GM12878 (cell line): ENCODE measurements at regions not wholly inside any gene's neighbourhood (a gene's known extent, or its start where the extent isn't known, plus 50 kb on each side); places are given as distances from the start of the nearest gene placed in this dataset.

ENCODE experiments used
- ASH2L ChIP-seq: fragments of 300-600, 200-600 bp; sonication (generic); IDR thresholded peaks from 2 replicates; pipeline ENCODE4 v1.6.1; 2017; ENCODE audit warnings: low read depth, mild to moderate bottlenecking, borderline replicate concordance
- ATF2 ChIP-seq: IDR thresholded peaks from 2 replicates; pipeline ENCODE4 v1.6.1; 2012; ENCODE audit warnings: low read length, inconsistent platforms
- BCLAF1 ChIP-seq: fragments of 450-650 bp; IDR thresholded peaks from 2 replicates; pipeline ENCODE4 v1.6.1; 2017; ENCODE audit warnings: antibody characterized with exemption, mild to moderate bottlenecking, moderate library complexity
- CHD1 ChIP-seq: IDR thresholded peaks from 2 replicates; pipeline ENCODE4 v1.6.1; 2012; ENCODE audit warnings: low read depth, low read length, improper control_type of control experiment
- E4F1 ChIP-seq: fragments of 450-650 bp; IDR thresholded peaks from 2 replicates; pipeline ENCODE4 v1.6.1; 2018; ENCODE audit warnings: borderline replicate concordance, mild to moderate bottlenecking; ENCODE audit not compliant: partially characterized antibody
- ELK1 ChIP-seq: IDR thresholded peaks from 2 replicates; pipeline ENCODE4 v1.6.1; 2012; ENCODE audit warnings: low read depth, low read length, improper control_type of control experiment
- EP300 ChIP-seq, 2 experiments: fragments of 150-350 bp in 1 of 2; IDR thresholded peaks; 2 replicates each; pipeline ENCODE4 v1.6.1; 2011 to 2012; ENCODE audit warnings: low read depth in 2 of 2, low read length in 2 of 2, borderline replicate concordance in 1 of 2, improper control_type of control experiment in 1 of 2, inconsistent platforms in 1 of 2; ENCODE audit not compliant: control insufficient read depth in 1 of 2
- GATAD2B ChIP-seq: fragments of 450-650 bp; conservative IDR thresholded peaks from 2 replicates; pipeline ENCODE4 v1.6.1; 2017; ENCODE audit warnings: low read depth, mild to moderate bottlenecking, moderate library complexity
- HDAC2 ChIP-seq: fragments of 200-600 bp; sonication (generic); IDR thresholded peaks from 2 replicates; pipeline ENCODE4 v1.6.1; 2017
- IRF3 ChIP-seq: fragments of 450-650 bp; IDR thresholded peaks from 2 replicates; pipeline ENCODE4 v1.6.1; 2014; ENCODE audit warnings: mild to moderate bottlenecking
- JUND ChIP-seq: IDR thresholded peaks from 2 replicates; pipeline ENCODE4 v1.6.1; 2012; ENCODE audit warnings: low read depth, mild to moderate bottlenecking, low read length, improper control_type of control experiment, moderate library complexity
- NRF1 ChIP-seq: conservative IDR thresholded peaks from 2 replicates; pipeline ENCODE4 v1.6.1; 2011; ENCODE audit warnings: mild to moderate bottlenecking, low read depth, low read length, improper control_type of control experiment
- REST ChIP-seq: IDR thresholded peaks from 2 replicates; pipeline ENCODE4 v1.6.1; 2012; ENCODE audit warnings: mild to moderate bottlenecking, low read depth, low read length
- SIN3A ChIP-seq: IDR thresholded peaks from 2 replicates; pipeline ENCODE4 v1.6.1; 2012; ENCODE audit warnings: low read depth, low read length, improper control_type of control experiment
- SMAD5 ChIP-seq: IDR thresholded peaks from 2 replicates; pipeline ENCODE4 v1.6.1; 2016; ENCODE audit warnings: antibody characterized with exemption, low read depth
- SREBF1 ChIP-seq: IDR thresholded peaks from 2 replicates; pipeline ENCODE4 v1.6.1; 2012; ENCODE audit warnings: mild to moderate bottlenecking, low read length
- ZNF274 ChIP-seq: IDR thresholded peaks from one replicate; pipeline ENCODE4 v1.8.0; 2011; ENCODE audit not compliant: insufficient read length, insufficient read depth

GRCh38 chr13:46982856-46983582 lies 86.2 kb upstream of the HTR2A start (continued):
- TF ChIP-seq SIN3A, result no peak
- TF ChIP-seq HDAC2, result no peak
- TF ChIP-seq ZNF274, result no peak
- TF ChIP-seq BCLAF1, result no peak
- TF ChIP-seq REST, result no peak
- TF ChIP-seq NRF1, result no peak
- TF ChIP-seq GATAD2B, result peak; percentile 80; the same call in 1 of the 2 replicates
- TF ChIP-seq ELK1, result no peak
- peak; percentile 58; the same call in 1 of the 2 replicates for TF ChIP-seq JUND
- TF ChIP-seq CHD1, result no peak
- no peak for TF ChIP-seq IRF3
- no peak for TF ChIP-seq ASH2L
- peak; percentile 98 to 99 for TF ChIP-seq EP300 (IDR thresholded peaks at IDR 0.05; ENCODE audit: borderline replicate concordance in 1 of 2, control insufficient read depth in 1 of 2, low read depth in 2 of 2, low read length in 2 of 2)
- no peak for TF ChIP-seq SREBF1
- TF ChIP-seq ATF2, result peak; percentile 98
- TF ChIP-seq E4F1, result no peak
- TF ChIP-seq SMAD5, result no peak
